ENCODE measurements at regions not wholly inside any gene's neighbourhood (a gene's known extent, or its start where the extent isn't known, plus 50 kb on each side); places are given as distances from the start of the nearest gene placed in this dataset.
"Not testable (repeated sequence)": the region's sequence is repeated elsewhere in the genome, so short reads cannot be mapped to it uniquely, and the experiment has no call there.

DNA sequence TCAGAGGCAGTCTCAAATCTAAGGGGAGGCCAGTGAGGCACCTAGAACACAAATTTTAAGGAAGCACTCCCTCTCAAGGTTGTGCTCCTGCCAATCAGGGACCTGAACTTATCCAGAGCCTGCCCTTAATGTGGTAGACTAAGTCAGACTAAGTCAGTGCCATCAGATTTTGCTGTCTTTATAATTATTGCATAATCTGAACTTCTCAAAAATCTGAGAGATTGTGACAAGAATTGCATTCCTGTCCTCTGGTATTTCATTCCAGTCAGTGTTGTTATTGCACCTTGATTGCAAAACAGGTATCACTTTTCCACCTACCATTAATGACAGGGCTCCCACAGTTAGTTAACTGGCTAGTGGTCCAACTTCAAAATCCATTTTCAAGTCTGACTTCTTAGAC is 197.1 kb upstream of the HCN1 start:
- ChIA-PET POLR2A (ENCODE audit: partially characterized antibody) (no interaction called here), CTCF (ENCODE audit: partially characterized antibody) (no interaction called here)
- no peak overlapping the region for H3K4me3 Mint-ChIP-seq
- DNase-seq, result no peak
- no peak overlapping the region for H3K27ac ChIP-seq (ENCODE audit: low read depth, low read length)
- no peaks in the 10 kb centered on the region for H3K4me1 Mint-ChIP-seq
- no peaks in the 10 kb centered on the region for H3K27me3 ChIP-seq (ENCODE audit: insufficient read depth, low read length)
- H3K36me3 ChIP-seq (ENCODE audit: insufficient read depth, low read length), result no peaks in the 10 kb centered on the region
- peaks cover 1 to 32% (median 17%) of the 10 kb centered on the region in 8 donors for H3K9me3 Mint-ChIP-seq
- no peaks in the 10 kb centered on the region for H3K4me1 ChIP-seq (ENCODE audit: insufficient read depth, low read length)
- peaks cover 0 to 7% of the 10 kb centered on the region in 2 donors for H3K9me3 ChIP-seq (ENCODE audit: control insufficient read depth in 1 of 2, low read length in 2 of 2)
- H3K27ac Mint-ChIP-seq, result no peak overlapping the region
- intact Hi-C loops (cut with micrococcal nuclease), result no loop called here
- no peaks in the 10 kb centered on the region for H3K27me3 Mint-ChIP-seq
- H3K4me3 ChIP-seq (ENCODE audit: low read length in 2 of 2), result no peak overlapping the region
- H3K36me3 Mint-ChIP-seq, result no peaks in the 10 kb centered on the region

DNA sequence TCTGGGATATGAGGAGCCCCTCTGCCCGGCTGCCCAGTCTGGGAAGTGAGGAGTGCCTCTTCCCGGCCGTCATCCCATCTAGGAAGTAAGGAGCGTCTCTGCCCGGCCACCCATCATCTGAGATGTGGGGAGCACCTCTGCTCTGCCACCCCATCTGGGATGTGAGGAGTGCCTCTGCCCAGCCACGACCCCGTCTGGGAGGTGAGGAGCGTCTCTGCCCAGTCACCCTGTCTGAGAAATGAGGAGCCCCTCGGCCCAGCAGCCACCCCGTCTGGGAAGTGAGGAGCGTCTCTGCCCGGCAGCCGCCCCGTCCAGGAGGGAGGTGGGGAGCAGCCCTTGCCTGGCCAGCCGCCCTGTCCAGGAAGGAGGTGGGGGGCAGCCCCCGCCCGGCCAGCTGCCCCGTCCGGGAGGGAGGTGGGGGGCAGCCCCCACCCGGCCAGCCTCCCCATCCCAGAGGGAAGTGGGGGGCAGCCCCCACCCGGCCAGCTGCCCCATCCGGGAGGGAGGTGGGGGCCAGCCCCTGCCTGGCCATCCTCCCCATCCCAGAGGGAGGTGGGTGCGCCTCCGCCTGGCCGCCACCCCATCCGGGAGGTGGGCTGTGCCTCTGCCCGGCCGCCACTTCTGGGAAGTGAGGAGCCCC is 194.4 kb upstream of the HCN1 start:
- H3K27ac ChIP-seq (ENCODE audit: low read depth, low read length); H3K36me3 Mint-ChIP-seq; H3K27me3 ChIP-seq (ENCODE audit: insufficient read depth, low read length); H3K4me1 Mint-ChIP-seq; H3K4me1 ChIP-seq (ENCODE audit: insufficient read depth, low read length); DNase-seq; POLR2A ChIA-PET (ENCODE audit: partially characterized antibody); H3K27me3 Mint-ChIP-seq; H3K36me3 ChIP-seq (ENCODE audit: insufficient read depth, low read length); intact Hi-C loops (cut with micrococcal nuclease); CTCF ChIA-PET (ENCODE audit: partially characterized antibody); H3K4me3 Mint-ChIP-seq; H3K27ac Mint-ChIP-seq; H3K4me3 ChIP-seq (ENCODE audit: low read length in 2 of 2): not testable (repeated sequence)
- H3K9me3 Mint-ChIP-seq, result peaks cover 1 to 34% (median 22%) of the 10 kb centered on the region in 8 donors
- peaks cover 0 to 13% of the 10 kb centered on the region in 2 donors for H3K9me3 ChIP-seq (ENCODE audit: control insufficient read depth in 1 of 2, low read length in 2 of 2)

DNA sequence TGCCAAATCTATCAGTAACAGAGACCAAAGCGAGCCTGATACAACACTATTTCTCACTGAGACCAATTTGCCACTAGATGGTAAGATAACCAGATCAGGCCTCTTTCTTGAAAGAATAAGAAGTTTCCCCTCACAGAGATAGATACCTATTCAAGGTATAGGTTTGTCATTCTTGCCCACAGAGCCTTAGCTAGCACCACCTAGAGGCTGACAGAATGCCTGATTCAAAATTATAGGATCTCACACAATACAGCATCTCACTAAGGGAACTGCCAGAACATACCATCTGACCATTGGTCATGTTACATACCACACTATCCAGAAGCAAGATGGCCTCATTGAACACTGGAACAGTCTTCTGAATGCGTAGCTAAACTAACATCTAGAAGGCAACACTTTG is 166.6 kb upstream of the HCN1 start:
- H3K4me3 ChIP-seq (ENCODE audit: low read length in 2 of 2), result no peak overlapping the region
- H3K4me3 Mint-ChIP-seq, result no peak overlapping the region
- intact Hi-C loops (cut with micrococcal nuclease), result no loop called here
- H3K27ac Mint-ChIP-seq, result no peak overlapping the region
- no peaks in the 10 kb centered on the region for H3K9me3 ChIP-seq (ENCODE audit: control insufficient read depth in 1 of 2, low read length in 2 of 2)
- POLR2A ChIA-PET (ENCODE audit: partially characterized antibody), result no interaction called here
- H3K4me1 ChIP-seq (ENCODE audit: insufficient read depth, low read length), result no peaks in the 10 kb centered on the region
- no peak overlapping the region for H3K27ac ChIP-seq (ENCODE audit: low read depth, low read length)
- CTCF ChIA-PET (ENCODE audit: partially characterized antibody), result no interaction called here
- H3K36me3 ChIP-seq (ENCODE audit: insufficient read depth, low read length), result no peaks in the 10 kb centered on the region
- DNase-seq, result no peak
- H3K27me3 ChIP-seq (ENCODE audit: insufficient read depth, low read length), result no peaks in the 10 kb centered on the region
- H3K9me3 Mint-ChIP-seq, result peaks cover 2 to 33% (median 16%) of the 10 kb centered on the region in 8 donors
- H3K27me3 Mint-ChIP-seq, result no peaks in the 10 kb centered on the region
- no peaks in the 10 kb centered on the region for H3K4me1 Mint-ChIP-seq
- H3K36me3 Mint-ChIP-seq, result no peaks in the 10 kb centered on the region

DNA sequence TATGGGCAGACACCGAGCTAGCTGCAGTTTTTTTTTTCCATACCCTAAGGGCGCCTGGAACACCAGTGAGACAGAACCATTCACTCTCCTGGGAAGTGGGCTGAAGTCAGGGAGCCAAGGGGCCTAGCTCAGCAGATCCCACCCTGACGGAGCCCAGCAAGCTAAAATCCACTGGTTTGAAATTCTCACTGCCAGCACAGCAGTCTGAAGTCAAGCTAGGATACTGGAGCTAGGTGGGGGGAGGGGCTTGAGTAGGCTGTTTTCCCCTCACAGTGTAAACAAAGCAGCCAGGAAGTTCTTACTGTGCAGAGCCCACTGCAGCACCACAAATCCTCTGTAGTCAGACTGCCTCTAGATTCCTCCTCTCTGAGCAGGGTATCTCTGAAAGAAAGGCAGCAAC is 151.7 kb upstream of the HCN1 start:
- no peaks in the 10 kb centered on the region for H3K4me1 Mint-ChIP-seq
- no peaks in the 10 kb centered on the region for H3K36me3 Mint-ChIP-seq
- no peaks in the 10 kb centered on the region for H3K4me1 ChIP-seq (ENCODE audit: insufficient read depth, low read length)
- H3K27ac Mint-ChIP-seq, result no peak overlapping the region
- no peaks in the 10 kb centered on the region for H3K27me3 ChIP-seq (ENCODE audit: insufficient read depth, low read length)
- POLR2A ChIA-PET (ENCODE audit: partially characterized antibody), result no interaction called here
- no peaks in the 10 kb centered on the region for H3K36me3 ChIP-seq (ENCODE audit: insufficient read depth, low read length)
- no peak for DNase-seq
- no peaks in the 10 kb centered on the region for H3K27me3 Mint-ChIP-seq
- CTCF ChIA-PET (ENCODE audit: partially characterized antibody), result no interaction called here
- H3K27ac ChIP-seq (ENCODE audit: low read depth, low read length), result no peak overlapping the region
- no peak overlapping the region for H3K4me3 Mint-ChIP-seq
- H3K9me3 ChIP-seq (ENCODE audit: control insufficient read depth in 1 of 2, low read length in 2 of 2), result no peaks in the 10 kb centered on the region
- intact Hi-C loops (cut with micrococcal nuclease), result no loop called here
- peaks cover 1 to 45% (median 33%) of the 10 kb centered on the region in 8 donors for H3K9me3 Mint-ChIP-seq
- no peak overlapping the region for H3K4me3 ChIP-seq (ENCODE audit: low read length in 2 of 2)

DNA sequence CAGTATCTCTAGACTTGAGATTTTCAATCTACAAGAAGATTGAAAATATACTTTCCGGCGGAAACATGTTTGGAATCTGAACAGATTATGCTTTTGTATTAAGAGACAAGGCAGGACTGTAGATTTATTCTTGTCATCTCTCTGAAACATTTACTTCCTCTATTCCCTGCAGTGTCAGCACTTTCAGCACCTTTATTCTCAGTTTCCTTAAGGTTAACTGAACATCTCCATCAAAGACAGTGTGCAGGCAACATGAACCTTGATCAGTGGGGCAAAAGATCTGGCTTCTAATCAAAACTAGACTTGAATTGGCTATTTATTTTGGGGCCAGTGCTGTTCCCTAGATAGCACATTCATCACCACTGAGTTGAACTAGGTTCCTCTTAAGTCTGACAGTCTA is 129.9 kb upstream of the HCN1 start:
- DNase-seq, result no peak
- no peaks in the 10 kb centered on the region for H3K36me3 Mint-ChIP-seq
- H3K4me1 ChIP-seq (ENCODE audit: insufficient read depth, low read length), result no peaks in the 10 kb centered on the region
- no peak overlapping the region for H3K27ac ChIP-seq (ENCODE audit: low read depth, low read length)
- H3K9me3 Mint-ChIP-seq, result peaks cover 0 to 23% (median 10%) of the 10 kb centered on the region in 8 donors
- no peaks in the 10 kb centered on the region for H3K36me3 ChIP-seq (ENCODE audit: insufficient read depth, low read length)
- H3K27me3 Mint-ChIP-seq, result no peaks in the 10 kb centered on the region
- no peak overlapping the region for H3K4me3 ChIP-seq (ENCODE audit: low read length in 2 of 2)
- no peaks in the 10 kb centered on the region for H3K9me3 ChIP-seq (ENCODE audit: control insufficient read depth in 1 of 2, low read length in 2 of 2)
- CTCF ChIA-PET (ENCODE audit: partially characterized antibody), result no interaction called here
- no peak overlapping the region for H3K4me3 Mint-ChIP-seq
- no peaks in the 10 kb centered on the region for H3K4me1 Mint-ChIP-seq
- intact Hi-C loops (cut with micrococcal nuclease), result no loop called here
- no peak overlapping the region for H3K27ac Mint-ChIP-seq
- no peaks in the 10 kb centered on the region for H3K27me3 ChIP-seq (ENCODE audit: insufficient read depth, low read length)
- POLR2A ChIA-PET (ENCODE audit: partially characterized antibody), result no interaction called here

DNA sequence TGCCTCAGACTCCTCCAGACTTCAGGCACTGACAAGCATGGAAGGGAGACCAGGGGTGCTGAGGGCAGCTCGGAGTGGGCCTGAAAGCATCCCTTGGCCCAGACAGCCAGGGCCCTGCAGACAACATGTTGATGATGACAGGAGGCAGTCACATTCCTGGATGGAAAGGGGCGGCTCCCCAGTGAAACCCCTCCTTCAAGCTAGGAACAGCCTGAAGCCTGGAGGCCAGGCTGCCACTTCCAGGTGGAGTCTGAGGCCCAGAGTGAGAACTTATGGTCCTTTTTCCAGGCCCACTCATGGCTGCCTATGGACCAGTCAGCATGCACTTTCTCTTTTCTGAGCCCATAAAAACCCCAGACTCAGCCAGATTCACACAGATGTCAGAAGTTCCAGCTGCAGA is 104.2 kb upstream of the HCN1 start:
- H3K4me3 ChIP-seq (ENCODE audit: low read length in 2 of 2), result no peak overlapping the region
- no peak overlapping the region for H3K27ac Mint-ChIP-seq
- no peak overlapping the region for H3K4me3 Mint-ChIP-seq
- no peaks in the 10 kb centered on the region for H3K4me1 Mint-ChIP-seq
- ChIA-PET POLR2A (ENCODE audit: partially characterized antibody) (no interaction called here), CTCF (ENCODE audit: partially characterized antibody) (no interaction called here)
- no peak for DNase-seq
- H3K27me3 Mint-ChIP-seq, result no peaks in the 10 kb centered on the region
- peaks cover 0 to 45% (median 27%) of the 10 kb centered on the region in 8 donors for H3K9me3 Mint-ChIP-seq
- intact Hi-C loops (cut with micrococcal nuclease), result no loop called here
- no peaks in the 10 kb centered on the region for H3K4me1 ChIP-seq (ENCODE audit: insufficient read depth, low read length)
- no peaks in the 10 kb centered on the region for H3K9me3 ChIP-seq (ENCODE audit: control insufficient read depth in 1 of 2, low read length in 2 of 2)
- no peaks in the 10 kb centered on the region for H3K27me3 ChIP-seq (ENCODE audit: insufficient read depth, low read length)
- H3K36me3 ChIP-seq (ENCODE audit: insufficient read depth, low read length), result no peaks in the 10 kb centered on the region
- H3K27ac ChIP-seq (ENCODE audit: low read depth, low read length), result no peak overlapping the region
- no peaks in the 10 kb centered on the region for H3K36me3 Mint-ChIP-seq

DNA sequence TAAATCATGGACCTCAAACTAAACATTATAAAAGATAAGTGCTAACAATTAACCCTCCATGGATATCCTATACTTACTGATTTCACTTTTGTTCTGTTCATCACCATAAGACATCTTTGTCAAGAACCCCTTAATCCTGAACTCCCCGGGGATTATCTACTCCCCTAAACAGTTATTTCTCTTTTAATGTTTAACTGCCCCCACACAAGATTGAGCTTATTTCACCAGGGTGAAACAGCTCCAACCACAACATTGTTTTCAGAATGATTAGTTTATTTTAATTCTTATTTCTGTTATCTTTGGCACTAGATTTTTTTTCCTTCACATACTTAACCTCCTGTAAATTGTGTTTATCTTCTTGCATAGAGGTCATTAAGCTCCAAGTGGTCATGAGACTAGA is 103.2 kb upstream of the HCN1 start:
- Mint-ChIP-seq H3K27me3 (no peaks in the 10 kb centered on the region), H3K4me1 (no peaks in the 10 kb centered on the region)
- POLR2A ChIA-PET (ENCODE audit: partially characterized antibody), result no interaction called here

More for the DNA sequence above, 103.2 kb upstream of the HCN1 start:
- Mint-ChIP-seq H3K4me3 (no peak overlapping the region), H3K36me3 (no peaks in the 10 kb centered on the region), H3K9me3 (peaks cover 0 to 52% (median 25%) of the 10 kb centered on the region in 8 donors), H3K27ac (no peak overlapping the region)
- no peak for DNase-seq
- H3K4me1 ChIP-seq (ENCODE audit: insufficient read depth, low read length), result no peaks in the 10 kb centered on the region
- H3K36me3 ChIP-seq (ENCODE audit: insufficient read depth, low read length), result no peaks in the 10 kb centered on the region
- no peaks in the 10 kb centered on the region for H3K27me3 ChIP-seq (ENCODE audit: insufficient read depth, low read length)
- H3K27ac ChIP-seq (ENCODE audit: low read depth, low read length), result no peak overlapping the region
- H3K4me3 ChIP-seq (ENCODE audit: low read length in 2 of 2), result no peak overlapping the region
- CTCF ChIA-PET (ENCODE audit: partially characterized antibody), result no interaction called here
- intact Hi-C loops (cut with micrococcal nuclease), result no loop called here
- H3K9me3 ChIP-seq (ENCODE audit: control insufficient read depth in 1 of 2, low read length in 2 of 2), result no peaks in the 10 kb centered on the region
